GM21529 (cell line): ENCODE measurements at regions not wholly inside any gene's neighbourhood (a gene's known extent, or its start where the extent isn't known, plus 50 kb on each side); places are given as distances from the start of the nearest gene placed in this dataset.
"Not testable (repeated sequence)": the region's sequence is repeated elsewhere in the genome, so short reads cannot be mapped to it uniquely, and the experiment has no call there.

Experiments
- ATAC-seq: cut with Tn5 transposase; IDR thresholded peaks from one replicate; pipeline ENCODE4 v1.9.1; 2021; ENCODE audit not compliant: unreplicated experiment

GRCh38 chr16:48745541-48745940 is 135.6 kb upstream of the N4BP1 start:
- no peak for ATAC-seq

- no peak for ATAC-seq
Measured at GRCh38 chr16:48740964-48741363, 131.0 kb upstream of the N4BP1 start.

- ATAC-seq, result no peak
Measured at GRCh38 chr16:48734220-48734619, 124.2 kb upstream of the N4BP1 start.

GRCh38 chr16:48704710-48705109 is 94.7 kb upstream of the N4BP1 start:
- no peak for ATAC-seq

GRCh38 chr16:48687421-48688038 is 77.5 kb upstream of the N4BP1 start:
- peak; percentile 85 for ATAC-seq

GRCh38 chr16:48684148-48684547 is 74.2 kb upstream of the N4BP1 start:
- ATAC-seq, result no peak

GRCh38 chr16:48682971-48683370 is 73.0 kb upstream of the N4BP1 start:
- no peak for ATAC-seq

- no peak for ATAC-seq
Measured at GRCh38 chr16:48681520-48681919, 71.5 kb upstream of the N4BP1 start.

- ATAC-seq, result no peak
Measured at GRCh38 chr16:48680881-48681280, 70.9 kb upstream of the N4BP1 start.

- no peak for ATAC-seq
Measured at GRCh38 chr16:48676836-48677235, 66.9 kb upstream of the N4BP1 start.

GRCh38 chr16:48668184-48668583 is 58.2 kb upstream of the N4BP1 start:
- ATAC-seq, result not testable (repeated sequence)

- ATAC-seq, result no peak
Measured at GRCh38 chr16:48659940-48660339, 50.0 kb upstream of the N4BP1 start.
